GM12878 (cell line): ENCODE measurements at regions not wholly inside any gene's neighbourhood (a gene's known extent, or its start where the extent isn't known, plus 50 kb on each side); places are given as distances from the start of the nearest gene placed in this dataset.

ENCODE experiments used
- ATAC-seq: fragments of 200-7000 bp; cut with Tn5 transposase; 3 replicates; pipeline ENCODE4 v1.9.1; 2020; ENCODE audit warnings: mild to moderate bottlenecking, moderate library complexity
- BruUV-seq: library from RNA; stranded (reverse); fragments of 400-500 nt; replicated peaks from 2 replicates; lab custom pipeline; 2021; lab: Mats Ljungman, UMichigan
- CTCF ChIA-PET: fragments of 300-600 bp; sonication (Branson Sonifier 250); formaldehyde crosslinking; extraction: SDS; loops from one replicate; lab custom pipeline; 2021; ENCODE audit warnings: inconsistent platforms; lab: Yijun Ruan, JAX
- POLR2A ChIA-PET: fragments of 350-600 bp; formaldehyde crosslinking; extraction: SDS; loops from one replicate; lab custom pipeline; 2021; ENCODE audit warnings: inconsistent platforms; lab: Charles Lee
- RAD21 ChIA-PET: fragments of 300-600 bp; sonication (Branson Sonifier 250); formaldehyde crosslinking; loops from one replicate; lab custom pipeline; 2023; ENCODE audit warnings: antibody characterized with exemption; ENCODE audit not compliant: unreplicated experiment; lab: Charles Lee
- SMC1A ChIA-PET: fragments of 300-600 bp; sonication (Branson Sonifier 250); formaldehyde crosslinking; loops from one replicate; lab custom pipeline; 2023; ENCODE audit not compliant: unreplicated experiment, uncharacterized antibody; lab: Charles Lee
- DNase-seq: peaks from one replicate; pipeline ENCODE4 v3.0.0-alpha.2; 2011; ENCODE audit warnings: low read depth, low spot score
- FAIRE-seq: peaks from 3 replicates; lab custom pipeline; 2011; peaks lifted over from hg19 to GRCh38; lab: Jason Lieb, UNC
- H2AFZ ChIP-seq: 2 replicates; pipeline ENCODE4 v1.6.0; 2011; ENCODE audit warnings: low read depth, low read length, control low read depth; ENCODE audit not compliant: control insufficient read depth
- H3K27ac ChIP-seq: 2 replicates; pipeline ENCODE4 v1.5.1; 2011; ENCODE audit warnings: control low read depth; ENCODE audit not compliant: control insufficient read depth, insufficient read depth
- H3K27me3 ChIP-seq, 2 experiments: replicated peaks in 1 of 2; 2 replicates each; pipeline versions ENCODE4 v1.6.0 to v1.6.1; 2011; ENCODE audit warnings: low read length in 1 of 2; ENCODE audit not compliant: control insufficient read depth in 2 of 2, insufficient read depth in 2 of 2
- H3K36me3 ChIP-seq, 2 experiments: 2 replicates each; pipeline ENCODE4 v1.5.1; 2011; ENCODE audit warnings: low read length in 1 of 2; ENCODE audit not compliant: control insufficient read depth in 2 of 2, insufficient read depth in 2 of 2
- H3K4me1 ChIP-seq: 2 replicates; pipeline ENCODE4 v1.6.1; 2011; ENCODE audit warnings: mild to moderate bottlenecking, low read length, moderate library complexity, mixed read lengths; ENCODE audit not compliant: control insufficient read depth, insufficient read depth
- H3K4me2 ChIP-seq: 2 replicates; pipeline ENCODE4 v1.6.0; 2011; ENCODE audit warnings: control low read depth; ENCODE audit not compliant: control insufficient read depth, insufficient read depth
- H3K4me3 ChIP-seq: fragments of 200-600 bp; sonication (generic); 2 replicates; pipeline ENCODE4 v1.5.1; 2016
- H3K79me2 ChIP-seq: 2 replicates; pipeline ENCODE4 v1.6.0; 2011; ENCODE audit warnings: low read length; ENCODE audit not compliant: control insufficient read depth, insufficient read depth
- H3K9ac ChIP-seq: 2 replicates; pipeline ENCODE4 v1.8.0; 2011; ENCODE audit warnings: low read length, control low read depth, mixed read lengths; ENCODE audit not compliant: control insufficient read depth, insufficient read depth
- H3K9me3 ChIP-seq: replicated peaks from 3 replicates; pipeline ENCODE4 v1.5.1; 2011; ENCODE audit warnings: mild to moderate bottlenecking, low read length; ENCODE audit not compliant: control insufficient read depth, insufficient read depth
- H4K20me1 ChIP-seq: 2 replicates; pipeline ENCODE4 v1.6.0; 2011; ENCODE audit not compliant: control insufficient read depth, insufficient read depth
- CHD2 ChIP-seq: IDR thresholded peaks from 2 replicates; pipeline ENCODE4 v1.6.1; 2011; ENCODE audit warnings: low read depth, low read length, improper control_type of control experiment, borderline replicate concordance
- GATAD2B ChIP-seq: fragments of 450-650 bp; conservative IDR thresholded peaks from 2 replicates; pipeline ENCODE4 v1.6.1; 2017; ENCODE audit warnings: low read depth, mild to moderate bottlenecking, moderate library complexity
- IKZF1 ChIP-seq: fragments of 450-650 bp; conservative IDR thresholded peaks from 2 replicates; pipeline ENCODE4 v1.6.1; 2017; ENCODE audit warnings: antibody characterized with exemption, mild to moderate bottlenecking
- NR2C1 ChIP-seq: fragments of 450-650 bp; IDR thresholded peaks from 2 replicates; pipeline ENCODE4 v1.6.1; 2017; ENCODE audit warnings: antibody characterized with exemption, mild to moderate bottlenecking, moderate library complexity
- PAX5 ChIP-seq: IDR thresholded peaks from 2 replicates; pipeline ENCODE4 v1.6.1; 2011; ENCODE audit warnings: low read depth, low read length, borderline replicate concordance
- PML ChIP-seq: IDR thresholded peaks from 2 replicates; pipeline ENCODE4 v1.6.1; 2012; ENCODE audit warnings: low read length, inconsistent platforms
- POU2F2 ChIP-seq: IDR thresholded peaks from 3 replicates; pipeline ENCODE4 v1.6.1; 2011; ENCODE audit warnings: low read depth, mild to moderate bottlenecking, low read length, borderline replicate concordance
- RUNX3 ChIP-seq: IDR thresholded peaks from 2 replicates; pipeline ENCODE4 v1.6.1; 2012; ENCODE audit warnings: low read length, inconsistent platforms
- TCF7 ChIP-seq: IDR thresholded peaks from 2 replicates; pipeline ENCODE4 v1.6.1; 2014; ENCODE audit warnings: antibody characterized with exemption, borderline replicate concordance
- YBX1 ChIP-seq: fragments of 450-650 bp; IDR thresholded peaks from 2 replicates; pipeline ENCODE4 v1.6.1; 2016; ENCODE audit warnings: antibody characterized with exemption
- ZNF384 ChIP-seq: IDR thresholded peaks from 2 replicates; pipeline ENCODE4 v1.6.1; 2012; ENCODE audit warnings: low read depth, mild to moderate bottlenecking, low read length, improper control_type of control experiment, borderline replicate concordance
- WGBS: methylation state at CpG from one replicate; pipeline ENCODE4 v1.1.6; 2016; ENCODE audit warnings: low lambda C conversion rate; ENCODE audit not compliant: insufficient replicate concordance, insufficient coverage; ENCODE audit errors: missing lambda C conversion rate; 5-methylcytosine and 5-hydroxymethylcytosine counted together
- in situ Hi-C: fragments of 300-500 bp; cut with MboI; formaldehyde crosslinking; loops from 9 replicates; pipeline ENCODE4 v1.14.3; 2018; ENCODE audit warnings: mixed read lengths
- intact Hi-C: fragments of 100-400 bp; cut with micrococcal nuclease; formaldehyde crosslinking; loops from one replicate; pipeline ENCODE4 v1.14.2; 2022; ENCODE audit not compliant: unreplicated experiment
- TF ChIP-seq, protein P1 (sequence below): IDR thresholded peaks from 2 replicates; pipeline ENCODE4 v1.6.1; 2011; ENCODE audit warnings: mild to moderate bottlenecking, low read depth, low read length, moderate library complexity; ENCODE audit not compliant: insufficient replicate concordance

DNA sequence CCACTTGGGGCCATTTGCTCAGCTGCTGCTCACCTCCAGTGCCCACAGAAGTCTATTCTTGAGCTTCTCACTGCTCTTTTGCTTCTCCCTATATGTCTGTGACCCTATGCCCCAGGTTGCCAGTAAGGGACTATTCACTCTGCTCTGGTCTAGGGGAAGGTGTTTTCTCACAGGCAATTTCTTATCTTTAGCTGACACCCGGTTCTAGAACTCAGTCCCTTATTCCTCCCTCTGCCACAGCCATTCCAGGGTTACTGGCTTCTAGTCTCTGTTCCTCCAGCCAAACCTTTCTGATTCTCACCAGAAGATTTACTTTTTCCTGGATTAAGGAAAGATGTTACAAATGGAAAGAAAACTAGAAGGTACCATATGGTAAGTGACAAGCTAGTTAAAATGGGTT, 574.0 kb downstream of the NTRK3 start:
- H3K4me2 ChIP-seq, result no peak overlapping the region
- SMC1A ChIA-PET, result interaction anchor here (1.0 kb wide), 1 partner anchor 566 kb away, joined by 4 read pairs; no protein-coding TSS in a partner anchor
- TF ChIP-seq RUNX3 (no peak), PAX5 (no peak), IKZF1 (no peak), PML (no peak), CHD2 (no peak), GATAD2B (no peak), POU2F2 (no peak), YBX1 (no peak), NR2C1 (no peak), TCF7 (no peak), ZNF384 (no peak)
- TF ChIP-seq, protein P1, sequence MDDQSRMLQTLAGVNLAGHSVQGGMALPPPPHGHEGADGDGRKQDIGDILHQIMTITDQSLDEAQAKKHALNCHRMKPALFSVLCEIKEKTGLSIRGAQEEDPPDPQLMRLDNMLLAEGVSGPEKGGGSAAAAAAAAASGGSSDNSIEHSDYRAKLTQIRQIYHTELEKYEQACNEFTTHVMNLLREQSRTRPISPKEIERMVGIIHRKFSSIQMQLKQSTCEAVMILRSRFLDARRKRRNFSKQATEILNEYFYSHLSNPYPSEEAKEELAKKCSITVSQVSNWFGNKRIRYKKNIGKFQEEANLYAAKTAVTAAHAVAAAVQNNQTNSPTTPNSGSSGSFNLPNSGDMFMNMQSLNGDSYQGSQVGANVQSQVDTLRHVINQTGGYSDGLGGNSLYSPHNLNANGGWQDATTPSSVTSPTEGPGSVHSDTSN, result no peak
- TF ChIP-seq, all 136 proteins: peak for 0
- ATAC-seq (no peak), FAIRE-seq (no peak), DNase-seq (no peak)
- in situ Hi-C loops (no loop called here), intact Hi-C loops (no loop called here)
- POLR2A ChIA-PET, result no interaction called here
- WGBS, result 0% methylated on average over 1 of the region's 1 CpG
- no peak overlapping the region for H3K9ac ChIP-seq
- no TSS peak for BruUV-seq
- H3K4me3 ChIP-seq, result no peak overlapping the region
- H3K27me3 ChIP-seq, result no peaks in the 10 kb centered on the region
- H3K4me1 ChIP-seq, result no peaks in the 10 kb centered on the region
- H3K27ac ChIP-seq, result no peak overlapping the region
- RAD21 ChIA-PET, result no interaction called here
- H3K9me3 ChIP-seq, result no peaks in the 10 kb centered on the region
- CTCF ChIA-PET, result interaction anchor here (0.9 kb wide), 1 partner anchor 15 kb away, joined by 3 read pairs; no protein-coding TSS in a partner anchor
- no peaks in the 10 kb centered on the region for H4K20me1 ChIP-seq
- H3K36me3 ChIP-seq, result no peaks in the 10 kb centered on the region
- H3K79me2 ChIP-seq, result no peaks in the 10 kb centered on the region
- no peak overlapping the region for H2AFZ ChIP-seq
